ENCODE measurements at regions not wholly inside any gene's neighbourhood (a gene's known extent, or its start where the extent isn't known, plus 50 kb on each side); places are given as distances from the start of the nearest gene placed in this dataset.

DNA sequence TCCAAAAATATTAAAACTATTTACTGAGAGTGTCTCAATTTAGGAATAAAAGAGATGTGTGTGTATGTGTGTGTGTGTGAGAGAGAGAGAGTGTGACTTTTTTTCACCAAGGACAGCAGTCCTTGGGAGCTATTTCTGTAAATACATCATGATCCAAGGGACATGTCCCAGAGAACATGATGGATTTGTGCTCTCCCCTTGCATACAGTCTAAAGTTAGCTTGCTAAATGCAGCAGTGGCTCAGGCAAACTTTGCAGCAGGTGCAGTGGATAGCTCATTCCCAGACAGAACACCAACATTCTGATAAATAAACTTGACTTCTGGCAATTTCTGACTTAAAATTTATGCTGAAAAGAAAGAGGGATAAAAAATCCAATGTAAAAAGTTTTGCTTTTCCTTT is 55.4 kb upstream of the SGCD start:
- TF ChIP-seq, protein P1, sequence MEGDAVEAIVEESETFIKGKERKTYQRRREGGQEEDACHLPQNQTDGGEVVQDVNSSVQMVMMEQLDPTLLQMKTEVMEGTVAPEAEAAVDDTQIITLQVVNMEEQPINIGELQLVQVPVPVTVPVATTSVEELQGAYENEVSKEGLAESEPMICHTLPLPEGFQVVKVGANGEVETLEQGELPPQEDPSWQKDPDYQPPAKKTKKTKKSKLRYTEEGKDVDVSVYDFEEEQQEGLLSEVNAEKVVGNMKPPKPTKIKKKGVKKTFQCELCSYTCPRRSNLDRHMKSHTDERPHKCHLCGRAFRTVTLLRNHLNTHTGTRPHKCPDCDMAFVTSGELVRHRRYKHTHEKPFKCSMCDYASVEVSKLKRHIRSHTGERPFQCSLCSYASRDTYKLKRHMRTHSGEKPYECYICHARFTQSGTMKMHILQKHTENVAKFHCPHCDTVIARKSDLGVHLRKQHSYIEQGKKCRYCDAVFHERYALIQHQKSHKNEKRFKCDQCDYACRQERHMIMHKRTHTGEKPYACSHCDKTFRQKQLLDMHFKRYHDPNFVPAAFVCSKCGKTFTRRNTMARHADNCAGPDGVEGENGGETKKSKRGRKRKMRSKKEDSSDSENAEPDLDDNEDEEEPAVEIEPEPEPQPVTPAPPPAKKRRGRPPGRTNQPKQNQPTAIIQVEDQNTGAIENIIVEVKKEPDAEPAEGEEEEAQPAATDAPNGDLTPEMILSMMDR (IDR thresholded peaks at IDR 0.05 in 4 of 5, conservative IDR thresholded peaks at IDR 0.05 in 1 of 5), result no peak
- TF ChIP-seq POLR2A (IDR thresholded peaks at IDR 0.05), result no peak

Measured in gastrocnemius medialis (tissue), 4 donors.